GM12878 (cell line): ENCODE measurements at regions not wholly inside any gene's neighbourhood (a gene's known extent, or its start where the extent isn't known, plus 50 kb on each side); places are given as distances from the start of the nearest gene placed in this dataset.

Source experiments
- ATAC-seq: fragments of 200-7000 bp; cut with Tn5 transposase; 3 replicates; pipeline ENCODE4 v1.9.1; 2020; ENCODE audit warnings: mild to moderate bottlenecking, moderate library complexity
- BruUV-seq: library from RNA; stranded (reverse); fragments of 400-500 nt; replicated peaks from 2 replicates; lab custom pipeline; 2021; lab: Mats Ljungman, UMichigan
- CTCF ChIA-PET: fragments of 300-600 bp; sonication (Branson Sonifier 250); formaldehyde crosslinking; extraction: SDS; loops from one replicate; lab custom pipeline; 2021; ENCODE audit warnings: inconsistent platforms; lab: Yijun Ruan, JAX
- POLR2A ChIA-PET: fragments of 350-600 bp; formaldehyde crosslinking; extraction: SDS; loops from one replicate; lab custom pipeline; 2021; ENCODE audit warnings: inconsistent platforms; lab: Charles Lee
- RAD21 ChIA-PET: fragments of 300-600 bp; sonication (Branson Sonifier 250); formaldehyde crosslinking; loops from one replicate; lab custom pipeline; 2023; ENCODE audit warnings: antibody characterized with exemption; ENCODE audit not compliant: unreplicated experiment; lab: Charles Lee
- SMC1A ChIA-PET: fragments of 300-600 bp; sonication (Branson Sonifier 250); formaldehyde crosslinking; loops from one replicate; lab custom pipeline; 2023; ENCODE audit not compliant: unreplicated experiment, uncharacterized antibody; lab: Charles Lee
- DNase-seq: peaks from one replicate; pipeline ENCODE4 v3.0.0-alpha.2; 2011; ENCODE audit warnings: low read depth, low spot score
- FAIRE-seq: peaks from 3 replicates; lab custom pipeline; 2011; peaks lifted over from hg19 to GRCh38; lab: Jason Lieb, UNC
- H2AFZ ChIP-seq: 2 replicates; pipeline ENCODE4 v1.6.0; 2011; ENCODE audit warnings: low read depth, low read length, control low read depth; ENCODE audit not compliant: control insufficient read depth
- H3K27ac ChIP-seq: 2 replicates; pipeline ENCODE4 v1.5.1; 2011; ENCODE audit warnings: control low read depth; ENCODE audit not compliant: control insufficient read depth, insufficient read depth
- H3K27me3 ChIP-seq, 2 experiments: replicated peaks in 1 of 2; 2 replicates each; pipeline versions ENCODE4 v1.6.0 to v1.6.1; 2011; ENCODE audit warnings: low read length in 1 of 2; ENCODE audit not compliant: control insufficient read depth in 2 of 2, insufficient read depth in 2 of 2
- H3K36me3 ChIP-seq, 2 experiments: 2 replicates each; pipeline ENCODE4 v1.5.1; 2011; ENCODE audit warnings: low read length in 1 of 2; ENCODE audit not compliant: control insufficient read depth in 2 of 2, insufficient read depth in 2 of 2
- H3K4me1 ChIP-seq: 2 replicates; pipeline ENCODE4 v1.6.1; 2011; ENCODE audit warnings: mild to moderate bottlenecking, low read length, moderate library complexity, mixed read lengths; ENCODE audit not compliant: control insufficient read depth, insufficient read depth
- H3K4me2 ChIP-seq: 2 replicates; pipeline ENCODE4 v1.6.0; 2011; ENCODE audit warnings: control low read depth; ENCODE audit not compliant: control insufficient read depth, insufficient read depth
- H3K4me3 ChIP-seq: fragments of 200-600 bp; sonication (generic); 2 replicates; pipeline ENCODE4 v1.5.1; 2016
- H3K79me2 ChIP-seq: 2 replicates; pipeline ENCODE4 v1.6.0; 2011; ENCODE audit warnings: low read length; ENCODE audit not compliant: control insufficient read depth, insufficient read depth
- H3K9ac ChIP-seq: 2 replicates; pipeline ENCODE4 v1.8.0; 2011; ENCODE audit warnings: low read length, control low read depth, mixed read lengths; ENCODE audit not compliant: control insufficient read depth, insufficient read depth
- H3K9me3 ChIP-seq: replicated peaks from 3 replicates; pipeline ENCODE4 v1.5.1; 2011; ENCODE audit warnings: mild to moderate bottlenecking, low read length; ENCODE audit not compliant: control insufficient read depth, insufficient read depth
- H4K20me1 ChIP-seq: 2 replicates; pipeline ENCODE4 v1.6.0; 2011; ENCODE audit not compliant: control insufficient read depth, insufficient read depth
- ATF3 ChIP-seq: IDR thresholded peaks from 2 replicates; pipeline ENCODE4 v1.6.1; 2011; ENCODE audit warnings: low read depth, mild to moderate bottlenecking, low read length, moderate library complexity, borderline replicate concordance; ENCODE audit errors: extremely low read depth
- CHD4 ChIP-seq: fragments of 200-600 bp; sonication (generic); IDR thresholded peaks from 2 replicates; pipeline ENCODE4 v1.6.1; 2016; ENCODE audit warnings: mild to moderate bottlenecking
- DPF2 ChIP-seq: fragments of 450-650 bp; IDR thresholded peaks from 2 replicates; pipeline ENCODE4 v1.6.1; 2017; ENCODE audit warnings: mild to moderate bottlenecking
- ELK1 ChIP-seq: IDR thresholded peaks from 2 replicates; pipeline ENCODE4 v1.6.1; 2012; ENCODE audit warnings: low read depth, low read length, improper control_type of control experiment
- ESRRA ChIP-seq: IDR thresholded peaks from 2 replicates; pipeline ENCODE4 v1.6.1; 2012; ENCODE audit warnings: mild to moderate bottlenecking, low read length, improper control_type of control experiment
- HDAC6 ChIP-seq: fragments of 200-600 bp; sonication (generic); IDR thresholded peaks from one replicate; pipeline ENCODE4 v1.8.0; 2017; ENCODE audit warnings: antibody characterized with exemption; ENCODE audit not compliant: unreplicated experiment
- MYB ChIP-seq: fragments of 150-350 bp; IDR thresholded peaks from 2 replicates; pipeline ENCODE4 v1.6.1; 2014; ENCODE audit warnings: mild to moderate bottlenecking, low read depth, low read length, borderline replicate concordance
- RELA ChIP-seq: fragments of 450-650 bp; IDR thresholded peaks from 2 replicates; pipeline ENCODE4 v1.8.0; 2014; ENCODE audit warnings: borderline replicate concordance; ENCODE audit not compliant: partially characterized antibody
- REST ChIP-seq: IDR thresholded peaks from 2 replicates; pipeline ENCODE4 v1.6.1; 2012; ENCODE audit warnings: mild to moderate bottlenecking, low read depth, low read length
- RUNX3 ChIP-seq: IDR thresholded peaks from 2 replicates; pipeline ENCODE4 v1.6.1; 2012; ENCODE audit warnings: low read length, inconsistent platforms
- SIX5 ChIP-seq: IDR thresholded peaks from 2 replicates; pipeline ENCODE4 v1.6.1; 2011; ENCODE audit warnings: mild to moderate bottlenecking, low read depth, low read length, moderate library complexity; ENCODE audit not compliant: severe bottlenecking
- SMAD1 ChIP-seq: fragments of 450-650 bp; IDR thresholded peaks from 2 replicates; pipeline ENCODE4 v1.6.1; 2018; ENCODE audit warnings: mild to moderate bottlenecking, low read depth; ENCODE audit not compliant: partially characterized antibody
- USF2 ChIP-seq: IDR thresholded peaks from 2 replicates; pipeline ENCODE4 v1.6.1; 2011; ENCODE audit warnings: low read depth, low read length, improper control_type of control experiment, borderline replicate concordance
- ZNF217 ChIP-seq: fragments of 450-650 bp; IDR thresholded peaks from 2 replicates; pipeline ENCODE4 v1.6.1; 2017; ENCODE audit warnings: antibody characterized with exemption, mild to moderate bottlenecking
- WGBS: methylation state at CpG from one replicate; pipeline ENCODE4 v1.1.6; 2016; ENCODE audit warnings: low lambda C conversion rate; ENCODE audit not compliant: insufficient replicate concordance, insufficient coverage; ENCODE audit errors: missing lambda C conversion rate; 5-methylcytosine and 5-hydroxymethylcytosine counted together
- in situ Hi-C: fragments of 300-500 bp; cut with MboI; formaldehyde crosslinking; loops from 9 replicates; pipeline ENCODE4 v1.14.3; 2018; ENCODE audit warnings: mixed read lengths
- intact Hi-C: fragments of 100-400 bp; cut with micrococcal nuclease; formaldehyde crosslinking; loops from one replicate; pipeline ENCODE4 v1.14.2; 2022; ENCODE audit not compliant: unreplicated experiment

- DNase-seq (no peak), ATAC-seq (no peak), FAIRE-seq (no peak)
- no peak overlapping the region for H2AFZ ChIP-seq
- 21% methylated on average over 9 of the region's 9 CpGs for WGBS
- BruUV-seq, result no TSS peak
- no peaks in the 10 kb centered on the region for H4K20me1 ChIP-seq
- intact Hi-C loops, result no loop called here
- TF ChIP-seq ESRRA (no peak), DPF2 (no peak), REST (no peak), ATF3 (no peak), SIX5 (no peak), ZNF217 (no peak), ELK1 (no peak), USF2 (no peak), RUNX3 (no peak), SMAD1 (no peak), MYB (no peak), HDAC6 (no peak), CHD4 (no peak), RELA (no peak)
- no peak overlapping the region for H3K9ac ChIP-seq
- H3K9me3 ChIP-seq, result no peaks in the 10 kb centered on the region
- no peaks in the 10 kb centered on the region for H3K36me3 ChIP-seq
- ChIA-PET CTCF (no interaction called here), POLR2A (no interaction called here), SMC1A (interaction anchor here (0.6 to 1.2 kb wide), 3 partner anchors 34 to 690 kb away, joined by 3 to 5 read pairs (median 3); no protein-coding TSS in a partner anchor), RAD21 (no interaction called here)
- in situ Hi-C loops, result no loop called here
- no peak overlapping the region for H3K27ac ChIP-seq
- H3K4me3 ChIP-seq, result no peak overlapping the region
- H3K4me1 ChIP-seq, result no peaks in the 10 kb centered on the region
- H3K79me2 ChIP-seq, result no peaks in the 10 kb centered on the region
- H3K4me2 ChIP-seq, result no peak overlapping the region
- H3K27me3 ChIP-seq, result no peaks in the 10 kb centered on the region; a peak in 1 of 4 replicates
These were observed 235.7 kb downstream of the SATB1 start for GRCh38 chr3:18189282-18190050.
